SK-N-SH treated with all-trans-retinoic acid at 6 μM for 48 hours (cell line): ENCODE measurements at regions not wholly inside any gene's neighbourhood (a gene's known extent, or its start where the extent isn't known, plus 50 kb on each side); places are given as distances from the start of the nearest gene placed in this dataset.
"Not testable (repeated sequence)": the region's sequence is repeated elsewhere in the genome, so short reads cannot be mapped to it uniquely, and the experiment has no call there.

Source experiments
- ATAC-seq: fragments of 200-7000 bp; cut with Tn5 transposase; 3 replicates; pipeline ENCODE4 v1.9.1; 2020; ENCODE audit warnings: mild to moderate bottlenecking, moderate library complexity
- ARNTL ChIP-seq: fragments of 450-650 bp; formaldehyde crosslinking; IDR thresholded peaks from 2 replicates; pipeline ENCODE4 v1.5.0; 2020; ENCODE audit warnings: low read depth, mild to moderate bottlenecking, moderate library complexity, borderline replicate concordance
- BACH2 ChIP-seq: fragments of 250-450 bp; sonication (Bioruptor Pico); IDR thresholded peaks from 2 replicates; pipeline ENCODE4 v1.9.0; 2021; ENCODE audit warnings: mild to moderate bottlenecking, borderline replicate concordance
- CREB5 ChIP-seq: fragments of 250-450 bp; sonication (Bioruptor Pico); IDR thresholded peaks from 2 replicates; pipeline ENCODE4 v1.5.1; 2020; ENCODE audit warnings: low read depth, mild to moderate bottlenecking, moderate library complexity
- CSDC2 ChIP-seq: fragments of 250-450 bp; sonication (Bioruptor Pico); IDR thresholded peaks from 2 replicates; pipeline ENCODE4 v1.5.0; 2020; ENCODE audit warnings: mild to moderate bottlenecking, moderate library complexity
- CSRNP3 ChIP-seq: fragments of 250-450 bp; sonication (Bioruptor Pico); IDR thresholded peaks from 2 replicates; pipeline ENCODE4 v1.5.1; 2021; ENCODE audit warnings: mild to moderate bottlenecking, moderate library complexity
- ESRRG ChIP-seq: fragments of 250-450 bp; sonication (Bioruptor Pico); IDR thresholded peaks from 2 replicates; pipeline ENCODE4 v1.6.1; 2021; ENCODE audit warnings: mild to moderate bottlenecking
- GLIS3 ChIP-seq: fragments of 250-450 bp; sonication (Bioruptor Pico); IDR thresholded peaks from 2 replicates; pipeline ENCODE4 v1.5.0; 2020; ENCODE audit warnings: mild to moderate bottlenecking, moderate library complexity
- ISL1 ChIP-seq: fragments of 250-450 bp; sonication (Bioruptor Pico); IDR thresholded peaks from 2 replicates; pipeline ENCODE4 v2.1.2; 2022; ENCODE audit warnings: mild to moderate bottlenecking, moderate library complexity
- OSR1 ChIP-seq: fragments of 250-450 bp; sonication (Bioruptor Pico); IDR thresholded peaks from 2 replicates; pipeline ENCODE4 v1.8.0; 2022; ENCODE audit warnings: moderate library complexity, mild to moderate bottlenecking, inconsistent platforms
- PPARA ChIP-seq: fragments of 250-450 bp; sonication (Bioruptor Pico); IDR thresholded peaks from 2 replicates; pipeline ENCODE4 v1.5.0; 2020; ENCODE audit warnings: mild to moderate bottlenecking, borderline replicate concordance
- RARB ChIP-seq: fragments of 250-450 bp; sonication (Bioruptor Pico); IDR thresholded peaks from 2 replicates; pipeline ENCODE4 v1.8.0; 2021; ENCODE audit warnings: mild to moderate bottlenecking, moderate library complexity
- SNAI2 ChIP-seq: fragments of 250-450 bp; sonication (Bioruptor Pico); IDR thresholded peaks from 2 replicates; pipeline ENCODE4 v1.5.0; 2020; ENCODE audit warnings: mild to moderate bottlenecking, moderate library complexity
- TCF4 ChIP-seq: fragments of 250-450 bp; sonication (Bioruptor Pico); IDR thresholded peaks from 2 replicates; pipeline ENCODE4 v1.8.0; 2021; ENCODE audit warnings: mild to moderate bottlenecking, moderate library complexity, borderline replicate concordance
- TOX ChIP-seq: fragments of 250-450 bp; sonication (Bioruptor Pico); IDR thresholded peaks from 2 replicates; pipeline ENCODE4 v1.8.0; 2021; ENCODE audit warnings: mild to moderate bottlenecking, moderate library complexity, borderline replicate concordance
- ZFP3 ChIP-seq: fragments of 250-450 bp; sonication (Bioruptor Pico); IDR thresholded peaks from 2 replicates; pipeline ENCODE4 v1.5.0; 2020; ENCODE audit warnings: mild to moderate bottlenecking, moderate library complexity
- ZFP30 ChIP-seq: fragments of 450-650 bp; formaldehyde crosslinking; IDR thresholded peaks from 2 replicates; pipeline ENCODE4 v1.5.0; 2022; ENCODE audit warnings: mild to moderate bottlenecking, moderate library complexity
- ZNF70 ChIP-seq: fragments of 450-650 bp; formaldehyde crosslinking; IDR thresholded peaks from 2 replicates; pipeline ENCODE4 v1.5.0; 2020; ENCODE audit warnings: mild to moderate bottlenecking, moderate library complexity
- ZNF8 ChIP-seq: fragments of 450-650 bp; formaldehyde crosslinking; IDR thresholded peaks from 2 replicates; pipeline ENCODE4 v1.5.0; 2020; ENCODE audit warnings: mild to moderate bottlenecking, moderate library complexity
- TF ChIP-seq, protein P1 (sequence below): fragments of 250-450 bp; sonication (Bioruptor Pico); IDR thresholded peaks from 2 replicates; pipeline ENCODE4 v1.8.0; 2021; ENCODE audit warnings: low read depth, mild to moderate bottlenecking, moderate library complexity, borderline replicate concordance
- TF ChIP-seq, protein P2 (sequence below): fragments of 250-450 bp; sonication (Bioruptor Pico); IDR thresholded peaks from 2 replicates; pipeline ENCODE4 v1.5.0; 2020; ENCODE audit warnings: mild to moderate bottlenecking, moderate library complexity
- TF ChIP-seq, protein P3 (sequence below): fragments of 250-450 bp; sonication (Bioruptor Pico); IDR thresholded peaks from 2 replicates; pipeline ENCODE4 v1.8.0; 2020; ENCODE audit warnings: mild to moderate bottlenecking, moderate library complexity, borderline replicate concordance

- TF ChIP-seq TOX (CRISPR knock-in tag) (no peak), ESRRG (CRISPR knock-in tag) (no peak), OSR1 (no peak), CSDC2 (no peak), SNAI2 (CRISPR knock-in tag) (no peak), ZFP30 (CRISPR knock-in tag) (no peak), ZFP3 (CRISPR knock-in tag) (no peak), GLIS3 (CRISPR knock-in tag) (no peak), BACH2 (CRISPR knock-in tag) (no peak), TCF4 (CRISPR knock-in tag) (no peak), ISL1 (no peak), PPARA (CRISPR knock-in tag) (no peak), CREB5 (no peak), CSRNP3 (no peak), RARB (no peak)
- TF ChIP-seq, protein P1, sequence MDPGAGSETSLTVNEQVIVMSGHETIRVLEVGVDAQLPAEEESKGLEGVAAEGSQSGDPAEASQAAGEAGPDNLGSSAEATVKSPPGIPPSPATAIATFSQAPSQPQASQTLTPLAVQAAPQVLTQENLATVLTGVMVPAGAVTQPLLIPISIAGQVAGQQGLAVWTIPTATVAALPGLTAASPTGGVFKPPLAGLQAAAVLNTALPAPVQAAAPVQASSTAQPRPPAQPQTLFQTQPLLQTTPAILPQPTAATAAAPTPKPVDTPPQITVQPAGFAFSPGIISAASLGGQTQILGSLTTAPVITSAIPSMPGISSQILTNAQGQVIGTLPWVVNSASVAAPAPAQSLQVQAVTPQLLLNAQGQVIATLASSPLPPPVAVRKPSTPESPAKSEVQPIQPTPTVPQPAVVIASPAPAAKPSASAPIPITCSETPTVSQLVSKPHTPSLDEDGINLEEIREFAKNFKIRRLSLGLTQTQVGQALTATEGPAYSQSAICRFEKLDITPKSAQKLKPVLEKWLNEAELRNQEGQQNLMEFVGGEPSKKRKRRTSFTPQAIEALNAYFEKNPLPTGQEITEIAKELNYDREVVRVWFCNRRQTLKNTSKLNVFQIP (CRISPR knock-in tag): no peak
- TF ChIP-seq, protein P2, sequence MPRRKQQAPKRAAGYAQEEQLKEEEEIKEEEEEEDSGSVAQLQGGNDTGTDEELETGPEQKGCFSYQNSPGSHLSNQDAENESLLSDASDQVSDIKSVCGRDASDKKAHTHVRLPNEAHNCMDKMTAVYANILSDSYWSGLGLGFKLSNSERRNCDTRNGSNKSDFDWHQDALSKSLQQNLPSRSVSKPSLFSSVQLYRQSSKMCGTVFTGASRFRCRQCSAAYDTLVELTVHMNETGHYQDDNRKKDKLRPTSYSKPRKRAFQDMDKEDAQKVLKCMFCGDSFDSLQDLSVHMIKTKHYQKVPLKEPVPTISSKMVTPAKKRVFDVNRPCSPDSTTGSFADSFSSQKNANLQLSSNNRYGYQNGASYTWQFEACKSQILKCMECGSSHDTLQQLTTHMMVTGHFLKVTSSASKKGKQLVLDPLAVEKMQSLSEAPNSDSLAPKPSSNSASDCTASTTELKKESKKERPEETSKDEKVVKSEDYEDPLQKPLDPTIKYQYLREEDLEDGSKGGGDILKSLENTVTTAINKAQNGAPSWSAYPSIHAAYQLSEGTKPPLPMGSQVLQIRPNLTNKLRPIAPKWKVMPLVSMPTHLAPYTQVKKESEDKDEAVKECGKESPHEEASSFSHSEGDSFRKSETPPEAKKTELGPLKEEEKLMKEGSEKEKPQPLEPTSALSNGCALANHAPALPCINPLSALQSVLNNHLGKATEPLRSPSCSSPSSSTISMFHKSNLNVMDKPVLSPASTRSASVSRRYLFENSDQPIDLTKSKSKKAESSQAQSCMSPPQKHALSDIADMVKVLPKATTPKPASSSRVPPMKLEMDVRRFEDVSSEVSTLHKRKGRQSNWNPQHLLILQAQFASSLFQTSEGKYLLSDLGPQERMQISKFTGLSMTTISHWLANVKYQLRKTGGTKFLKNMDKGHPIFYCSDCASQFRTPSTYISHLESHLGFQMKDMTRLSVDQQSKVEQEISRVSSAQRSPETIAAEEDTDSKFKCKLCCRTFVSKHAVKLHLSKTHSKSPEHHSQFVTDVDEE (CRISPR knock-in tag): no peak
- TF ChIP-seq, protein P3, sequence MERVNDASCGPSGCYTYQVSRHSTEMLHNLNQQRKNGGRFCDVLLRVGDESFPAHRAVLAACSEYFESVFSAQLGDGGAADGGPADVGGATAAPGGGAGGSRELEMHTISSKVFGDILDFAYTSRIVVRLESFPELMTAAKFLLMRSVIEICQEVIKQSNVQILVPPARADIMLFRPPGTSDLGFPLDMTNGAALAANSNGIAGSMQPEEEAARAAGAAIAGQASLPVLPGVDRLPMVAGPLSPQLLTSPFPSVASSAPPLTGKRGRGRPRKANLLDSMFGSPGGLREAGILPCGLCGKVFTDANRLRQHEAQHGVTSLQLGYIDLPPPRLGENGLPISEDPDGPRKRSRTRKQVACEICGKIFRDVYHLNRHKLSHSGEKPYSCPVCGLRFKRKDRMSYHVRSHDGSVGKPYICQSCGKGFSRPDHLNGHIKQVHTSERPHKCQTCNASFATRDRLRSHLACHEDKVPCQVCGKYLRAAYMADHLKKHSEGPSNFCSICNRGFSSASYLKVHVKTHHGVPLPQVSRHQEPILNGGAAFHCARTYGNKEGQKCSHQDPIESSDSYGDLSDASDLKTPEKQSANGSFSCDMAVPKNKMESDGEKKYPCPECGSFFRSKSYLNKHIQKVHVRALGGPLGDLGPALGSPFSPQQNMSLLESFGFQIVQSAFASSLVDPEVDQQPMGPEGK: no peak
- ATAC-seq: no peak
These were observed 72.4 kb upstream of the PPP2R5C start for GRCh38 chr14:101689039-101689501.

DNA sequence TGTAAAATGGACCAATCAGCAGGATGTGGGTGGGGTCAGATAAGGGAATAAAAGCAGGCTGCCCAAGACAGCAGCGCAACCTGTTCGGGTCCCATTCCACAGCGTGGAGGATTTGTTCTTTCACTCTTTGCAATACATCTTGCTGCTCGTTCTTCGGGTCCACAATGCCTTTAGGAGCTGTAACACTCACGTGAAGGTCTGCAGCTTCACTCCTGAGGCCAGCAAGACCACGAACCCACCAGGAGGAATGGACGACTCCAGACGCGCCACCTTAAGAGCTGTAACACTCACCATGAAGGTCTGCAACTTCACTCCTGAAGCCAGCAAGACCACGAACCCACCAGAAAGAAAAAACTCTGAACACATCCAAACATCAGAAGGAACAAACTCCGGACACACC is 71.5 kb upstream of the PPP2R5C start:
- ATAC-seq: not testable (repeated sequence)

- no peak for ATAC-seq
- no peak for TF ChIP-seq CSDC2
- TF ChIP-seq ISL1: no peak
- no peak for TF ChIP-seq TOX (CRISPR knock-in tag)
- no peak for TF ChIP-seq PPARA (CRISPR knock-in tag)
- TF ChIP-seq ARNTL (CRISPR knock-in tag): no peak
- no peak for TF ChIP-seq CREB5
- TF ChIP-seq, all 23 proteins: peak for 0
These were observed 65.8 kb upstream of the PPP2R5C start for GRCh38 chr14:101695659-101696058.

GRCh38 chr14:101704140-101704539 is 57.4 kb upstream of the PPP2R5C start:
- no peak for ATAC-seq
- no peak for TF ChIP-seq TOX (CRISPR knock-in tag)
- TF ChIP-seq ZNF8 (CRISPR knock-in tag): no peak
- TF ChIP-seq, protein P3: no peak
- TF ChIP-seq CREB5: no peak
- no peak for TF ChIP-seq SNAI2 (CRISPR knock-in tag)
- TF ChIP-seq CSRNP3: no peak
- TF ChIP-seq ISL1: no peak
- TF ChIP-seq ZNF70 (CRISPR knock-in tag): no peak
- TF ChIP-seq RARB: no peak
- TF ChIP-seq ARNTL (CRISPR knock-in tag): no peak
